ENCODE measurements at regions not wholly inside any gene's neighbourhood (a gene's known extent, or its start where the extent isn't known, plus 50 kb on each side); places are given as distances from the start of the nearest gene placed in this dataset.

GRCh38 chr6:148653138-148653776, 93.6 kb upstream of the UST start:
- DNase-seq, result no peak

GRCh38 chr6:148657048-148657447, 89.8 kb upstream of the UST start:
- DNase-seq, result no peak

- no peak for DNase-seq
Observed at GRCh38 chr6:148658681-148659430, 88.0 kb upstream of the UST start.

GRCh38 chr6:148667395-148667794, 79.4 kb upstream of the UST start:
- DNase-seq, result no peak

- DNase-seq, result no peak
Observed at GRCh38 chr6:148671085-148671484, 75.7 kb upstream of the UST start.

- DNase-seq, result no peak
Observed at GRCh38 chr6:148671952-148672351, 74.9 kb upstream of the UST start.

GRCh38 chr6:148674306-148674705, 72.5 kb upstream of the UST start:
- DNase-seq, result no peak

- no peak for DNase-seq
Observed at GRCh38 chr6:148677594-148678476, 69.0 kb upstream of the UST start.

GRCh38 chr6:148678682-148679081, 68.1 kb upstream of the UST start:
- no peak for DNase-seq

GRCh38 chr6:148681666-148682065, 65.2 kb upstream of the UST start:
- no peak for DNase-seq

- DNase-seq, result no peak
Observed at GRCh38 chr6:148682252-148682651, 64.6 kb upstream of the UST start.

- DNase-seq, result no peak
Observed at GRCh38 chr6:148682990-148683389, 63.8 kb upstream of the UST start.

GRCh38 chr6:148689168-148689567, 57.7 kb upstream of the UST start:
- DNase-seq, result no peak

- DNase-seq, result no peak
Observed at GRCh38 chr6:148693882-148694484, 52.8 kb upstream of the UST start.

Measured in muscle of arm (tissue), 1 donor.